Ishikawa (cell line): ENCODE measurements at regions not wholly inside any gene's neighbourhood (a gene's known extent, or its start where the extent isn't known, plus 50 kb on each side); places are given as distances from the start of the nearest gene placed in this dataset.

Experiments used
- CEBPB ChIP-seq: IDR thresholded peaks from 2 replicates; pipeline ENCODE4 v1.6.1; 2012
- CREB1 ChIP-seq: IDR thresholded peaks from 2 replicates; pipeline ENCODE4 v1.6.1; 2012; ENCODE audit warnings: low read depth
- EGR1 ChIP-seq: IDR thresholded peaks from 2 replicates; pipeline ENCODE4 v1.6.1; 2012
- EP300 ChIP-seq: IDR thresholded peaks from 2 replicates; pipeline ENCODE4 v1.6.1; 2012; ENCODE audit warnings: borderline replicate concordance
- FOXM1 ChIP-seq: IDR thresholded peaks from 2 replicates; pipeline ENCODE4 v1.6.1; 2012; ENCODE audit warnings: low read depth, borderline replicate concordance
- MAX ChIP-seq: IDR thresholded peaks from 2 replicates; pipeline ENCODE4 v1.6.1; 2012
- NFIC ChIP-seq: IDR thresholded peaks from 2 replicates; pipeline ENCODE4 v1.6.1; 2012
- RAD21 ChIP-seq: IDR thresholded peaks from 2 replicates; pipeline ENCODE4 v1.6.1; 2012; ENCODE audit warnings: low read depth
- TAF1 ChIP-seq: IDR thresholded peaks from 2 replicates; pipeline ENCODE4 v1.6.1; 2012; ENCODE audit warnings: low read depth, mild to moderate bottlenecking
- TCF12 ChIP-seq: IDR thresholded peaks from 2 replicates; pipeline ENCODE4 v1.6.1; 2012; ENCODE audit warnings: low read depth
- TEAD4 ChIP-seq: IDR thresholded peaks from 2 replicates; pipeline ENCODE4 v1.6.1; 2012
- YY1 ChIP-seq: IDR thresholded peaks from 2 replicates; pipeline ENCODE4 v1.6.1; 2012; ENCODE audit warnings: low read depth
- ZBTB7A ChIP-seq: IDR thresholded peaks from 2 replicates; pipeline ENCODE4 v1.6.1; 2012; ENCODE audit warnings: low read depth
- TF ChIP-seq, protein P1 (sequence below): IDR thresholded peaks from 2 replicates; pipeline ENCODE4 v1.6.1; 2012
- TF ChIP-seq, protein P2 (sequence below): IDR thresholded peaks from 2 replicates; pipeline ENCODE4 v1.6.1; 2012; ENCODE audit warnings: low read depth, mild to moderate bottlenecking

GRCh38 chr6:43948527-43949485 is 178.4 kb downstream of the MRPL14 start:
- TF ChIP-seq FOXM1 (no peak), CEBPB (no peak), TEAD4 (no peak), ZBTB7A (no peak), TCF12 (no peak), CREB1 (no peak), YY1 (no peak), EP300 (no peak), TAF1 (no peak), EGR1 (no peak), NFIC (no peak), MAX (no peak), RAD21 (no peak)
- TF ChIP-seq, protein P1, sequence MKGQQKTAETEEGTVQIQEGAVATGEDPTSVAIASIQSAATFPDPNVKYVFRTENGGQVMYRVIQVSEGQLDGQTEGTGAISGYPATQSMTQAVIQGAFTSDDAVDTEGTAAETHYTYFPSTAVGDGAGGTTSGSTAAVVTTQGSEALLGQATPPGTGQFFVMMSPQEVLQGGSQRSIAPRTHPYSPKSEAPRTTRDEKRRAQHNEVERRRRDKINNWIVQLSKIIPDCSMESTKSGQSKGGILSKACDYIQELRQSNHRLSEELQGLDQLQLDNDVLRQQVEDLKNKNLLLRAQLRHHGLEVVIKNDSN = no peak
- TF ChIP-seq, protein P2, sequence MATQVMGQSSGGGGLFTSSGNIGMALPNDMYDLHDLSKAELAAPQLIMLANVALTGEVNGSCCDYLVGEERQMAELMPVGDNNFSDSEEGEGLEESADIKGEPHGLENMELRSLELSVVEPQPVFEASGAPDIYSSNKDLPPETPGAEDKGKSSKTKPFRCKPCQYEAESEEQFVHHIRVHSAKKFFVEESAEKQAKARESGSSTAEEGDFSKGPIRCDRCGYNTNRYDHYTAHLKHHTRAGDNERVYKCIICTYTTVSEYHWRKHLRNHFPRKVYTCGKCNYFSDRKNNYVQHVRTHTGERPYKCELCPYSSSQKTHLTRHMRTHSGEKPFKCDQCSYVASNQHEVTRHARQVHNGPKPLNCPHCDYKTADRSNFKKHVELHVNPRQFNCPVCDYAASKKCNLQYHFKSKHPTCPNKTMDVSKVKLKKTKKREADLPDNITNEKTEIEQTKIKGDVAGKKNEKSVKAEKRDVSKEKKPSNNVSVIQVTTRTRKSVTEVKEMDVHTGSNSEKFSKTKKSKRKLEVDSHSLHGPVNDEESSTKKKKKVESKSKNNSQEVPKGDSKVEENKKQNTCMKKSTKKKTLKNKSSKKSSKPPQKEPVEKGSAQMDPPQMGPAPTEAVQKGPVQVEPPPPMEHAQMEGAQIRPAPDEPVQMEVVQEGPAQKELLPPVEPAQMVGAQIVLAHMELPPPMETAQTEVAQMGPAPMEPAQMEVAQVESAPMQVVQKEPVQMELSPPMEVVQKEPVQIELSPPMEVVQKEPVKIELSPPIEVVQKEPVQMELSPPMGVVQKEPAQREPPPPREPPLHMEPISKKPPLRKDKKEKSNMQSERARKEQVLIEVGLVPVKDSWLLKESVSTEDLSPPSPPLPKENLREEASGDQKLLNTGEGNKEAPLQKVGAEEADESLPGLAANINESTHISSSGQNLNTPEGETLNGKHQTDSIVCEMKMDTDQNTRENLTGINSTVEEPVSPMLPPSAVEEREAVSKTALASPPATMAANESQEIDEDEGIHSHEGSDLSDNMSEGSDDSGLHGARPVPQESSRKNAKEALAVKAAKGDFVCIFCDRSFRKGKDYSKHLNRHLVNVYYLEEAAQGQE = no peak

DNA sequence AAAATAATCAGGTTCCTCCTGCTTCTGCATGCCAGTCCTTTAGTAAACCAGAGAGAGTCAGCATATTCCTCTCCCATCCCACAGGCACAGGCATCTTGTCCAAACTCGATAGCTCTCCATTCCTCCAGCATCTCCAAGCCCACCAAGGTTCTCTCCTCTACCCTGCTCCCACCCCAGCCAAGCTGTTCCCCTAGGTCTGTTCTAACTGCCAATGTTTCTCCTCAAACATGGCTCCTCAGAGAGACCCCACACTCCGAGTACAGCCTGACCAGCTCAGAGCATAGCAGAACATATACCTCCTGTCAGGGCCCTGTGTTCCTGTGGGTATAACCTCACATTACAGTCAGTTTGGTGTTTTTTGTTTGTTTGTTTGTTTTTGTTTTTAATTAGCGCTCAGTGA is 177.8 kb downstream of the VEGFA start:
- TF ChIP-seq, protein P1 = no peak
- TF ChIP-seq, protein P2 = no peak
- TF ChIP-seq EGR1 = no peak
- no peak for TF ChIP-seq ZBTB7A
- TF ChIP-seq MAX = no peak
- TF ChIP-seq FOXM1 = no peak
- TF ChIP-seq TCF12 = no peak
- TF ChIP-seq NFIC = no peak
- TF ChIP-seq RAD21 = no peak
- no peak for TF ChIP-seq CREB1
- TF ChIP-seq CEBPB = no peak
- no peak for TF ChIP-seq TEAD4
- TF ChIP-seq YY1 = no peak
- TF ChIP-seq EP300 = no peak

- TF ChIP-seq CREB1 = no peak
- no peak for TF ChIP-seq TCF12
- TF ChIP-seq NFIC = no peak
- TF ChIP-seq, protein P1 = no peak
- TF ChIP-seq EP300 = no peak
- no peak for TF ChIP-seq YY1
- no peak for TF ChIP-seq EGR1
- TF ChIP-seq, protein P2 = no peak
- TF ChIP-seq TAF1 = no peak
- no peak for TF ChIP-seq RAD21
- TF ChIP-seq FOXM1 = no peak
Measured at GRCh38 chr6:43946641-43947363, 176.8 kb downstream of the VEGFA start.

- no peak for TF ChIP-seq ZBTB7A
- TF ChIP-seq, protein P1 = no peak
- no peak for TF ChIP-seq TEAD4
- no peak for TF ChIP-seq CREB1
- no peak for TF ChIP-seq TCF12
- TF ChIP-seq, protein P2 = no peak
- TF ChIP-seq EP300 = no peak
- no peak for TF ChIP-seq TAF1
- TF ChIP-seq YY1 = no peak
- no peak for TF ChIP-seq RAD21
- TF ChIP-seq FOXM1 = no peak
- no peak for TF ChIP-seq CEBPB
- TF ChIP-seq EGR1 = no peak
- no peak for TF ChIP-seq NFIC
- TF ChIP-seq MAX = no peak
Measured at GRCh38 chr6:43945768-43946080, 175.7 kb downstream of the VEGFA start.
